PC-3 (cell line): ENCODE measurements at regions not wholly inside any gene's neighbourhood (a gene's known extent, or its start where the extent isn't known, plus 50 kb on each side); places are given as distances from the start of the nearest gene placed in this dataset.
A peak's percentile ranks its signal among the peaks of the same experiment; 100 is the strongest.

Source experiments
- ATAC-seq: fragments of 200-7000 bp; cut with Tn5 transposase; 2 replicates; pipeline ENCODE4 v1.9.1; 2020; ENCODE audit warnings: mild to moderate bottlenecking, moderate library complexity
- BruUV-seq: library from RNA; stranded (reverse); fragments of 400-500 nt; replicated peaks from 2 replicates; lab custom pipeline; 2021; lab: Mats Ljungman, UMichigan
- CTCF ChIA-PET: fragments of 300-600 bp; sonication (Branson Sonifier 250); formaldehyde crosslinking; loops from one replicate; lab custom pipeline; 2022; ENCODE audit warnings: antibody characterized with exemption; lab: Charles Lee
- POLR2A ChIA-PET: fragments of 300-600 bp; sonication (Branson Sonifier 250); formaldehyde crosslinking; loops from one replicate; lab custom pipeline; 2022; ENCODE audit warnings: antibody characterized with exemption; ENCODE audit not compliant: unreplicated experiment; lab: Charles Lee
- DNase-seq: peaks from one replicate; pipeline ENCODE4 v3.0.0-alpha.2; 2015
- H2AFZ ChIP-seq: fragments of 300-600 bp; sonication (generic); 2 replicates; pipeline ENCODE4 v1.6.0; 2016; ENCODE audit warnings: antibody characterized with exemption, low read length
- H3F3A ChIP-seq: fragments of 300-600 bp; sonication (generic); one replicate; pipeline ENCODE4 v1.6.0; 2017; ENCODE audit warnings: antibody characterized with exemption, low read length, control low read depth, mild to moderate bottlenecking; ENCODE audit not compliant: unreplicated experiment
- H3K27ac ChIP-seq: fragments of 300-600 bp; sonication (generic); 2 replicates; pipeline ENCODE4 v1.5.1; 2016; ENCODE audit warnings: mild to moderate bottlenecking, low read length
- H3K27me3 ChIP-seq: fragments of 300-600 bp; sonication (generic); 2 replicates; pipeline ENCODE4 v1.6.1; 2016; ENCODE audit warnings: low read length, mixed read lengths
- H3K36me3 ChIP-seq: fragments of 300-600 bp; sonication (generic); 2 replicates; pipeline ENCODE4 v1.6.1; 2016; ENCODE audit warnings: low read depth, mixed run types, low read length, mixed read lengths
- H3K4me1 ChIP-seq: fragments of 300-600 bp; sonication (generic); 2 replicates; pipeline ENCODE4 v1.5.1; 2016; ENCODE audit warnings: low read length; ENCODE audit not compliant: insufficient read depth
- H3K4me2 ChIP-seq: fragments of 300-600 bp; sonication (generic); 2 replicates; pipeline ENCODE4 v1.6.0; 2016; ENCODE audit warnings: low read length
- H3K4me3 ChIP-seq: fragments of 300-600 bp; sonication (generic); 2 replicates; pipeline ENCODE4 v1.5.1; 2016; ENCODE audit warnings: mild to moderate bottlenecking, low read length, mixed read lengths
- H3K79me2 ChIP-seq: fragments of 300-600 bp; sonication (generic); 2 replicates; pipeline ENCODE4 v1.6.1; 2017; ENCODE audit warnings: low read length, mixed read lengths
- H3K9ac ChIP-seq: fragments of 300-600 bp; sonication (generic); 2 replicates; pipeline ENCODE4 v1.6.0; 2016; ENCODE audit warnings: mild to moderate bottlenecking, low read length
- H3K9me2 ChIP-seq: fragments of 300-600 bp; sonication (generic); replicated peaks from 2 replicates; pipeline ENCODE4 v1.6.1; 2016; ENCODE audit warnings: mixed run types, low read length, mixed read lengths
- H3K9me3 ChIP-seq: fragments of 300-600 bp; sonication (generic); 2 replicates; pipeline ENCODE4 v1.6.1; 2016; ENCODE audit warnings: low read length, mixed read lengths
- H4K20me1 ChIP-seq: fragments of 300-600 bp; sonication (generic); 2 replicates; pipeline ENCODE4 v1.6.1; 2016; ENCODE audit warnings: low read length, mixed read lengths
- CTCF ChIP-seq: fragments of 300-600 bp; sonication (generic); conservative IDR thresholded peaks from 2 replicates; pipeline ENCODE4 v1.5.1; 2017; ENCODE audit warnings: antibody characterized with exemption, low read depth, mild to moderate bottlenecking, low read length
- EZH2 ChIP-seq: fragments of 300-600 bp; sonication (generic); IDR thresholded peaks from one replicate; pipeline ENCODE4 v1.6.1; 2017; ENCODE audit warnings: antibody characterized with exemption, mild to moderate bottlenecking, low read length; ENCODE audit not compliant: unreplicated experiment
- EZH2phosphoT487 ChIP-seq: fragments of 300-600 bp; sonication (generic); IDR thresholded peaks from 2 replicates; pipeline ENCODE4 v1.6.1; 2018; ENCODE audit warnings: mild to moderate bottlenecking, antibody characterized with exemption, low read length, borderline replicate concordance
- intact Hi-C: fragments of 100-400 bp; cut with micrococcal nuclease; formaldehyde crosslinking; loops from 2 replicates; pipeline ENCODE4 v1.9.0; 2023

GRCh38 chr18:27728659-27729058 is 448.3 kb downstream of the CDH2 start:
- intact Hi-C loops, result no loop called here
- BruUV-seq, result no TSS peak
- DNase-seq, result peak; percentile 69
- no peak for TF ChIP-seq EZH2phosphoT487
- no peak for TF ChIP-seq CTCF
- Histone ChIP-seq H3K4me2 (no peak overlapping the region), H3K4me1 (peaks cover under 1% of the 10 kb centered on the region; the same call in 1 of the 2 replicates), H3K4me3 (no peak overlapping the region), H2AFZ (no peak overlapping the region), H3K27me3 (no peaks in the 10 kb centered on the region), H4K20me1 (no peaks in the 10 kb centered on the region), H3K27ac (no peak overlapping the region), H3K9ac (no peak overlapping the region), H3K79me2 (no peaks in the 10 kb centered on the region), H3K36me3 (no peaks in the 10 kb centered on the region), H3F3A (no peaks in the 10 kb centered on the region), H3K9me3 (no peaks in the 10 kb centered on the region), H3K9me2 (no peaks in the 10 kb centered on the region)
- peak; percentile 72 for ATAC-seq
- CTCF ChIA-PET, result no interaction called here
- POLR2A ChIA-PET, result no interaction called here

GRCh38 chr18:27724362-27724761 is 452.6 kb downstream of the CDH2 start:
- TF ChIP-seq CTCF (no peak), EZH2 (no peak), EZH2phosphoT487 (no peak)
- Histone ChIP-seq H3K4me3 (no peak overlapping the region), H3K9me2 (no peaks in the 10 kb centered on the region), H3K9ac (no peak overlapping the region), H4K20me1 (no peaks in the 10 kb centered on the region), H3K79me2 (no peaks in the 10 kb centered on the region), H3K4me2 (no peak overlapping the region), H3K36me3 (no peaks in the 10 kb centered on the region), H3K27ac (no peak overlapping the region), H3K4me1 (peaks cover 9% of the 10 kb centered on the region), H3K9me3 (no peaks in the 10 kb centered on the region), H2AFZ (no peak overlapping the region), H3K27me3 (no peaks in the 10 kb centered on the region), H3F3A (no peaks in the 10 kb centered on the region)
- POLR2A ChIA-PET, result interaction anchor here (0.6 kb wide), 1 partner anchor 196 kb away, joined by 5 read pairs; no protein-coding TSS in a partner anchor
- DNase-seq (no peak), ATAC-seq (no peak)
- no TSS peak for BruUV-seq
- intact Hi-C loops, result no loop called here
- CTCF ChIA-PET, result no interaction called here

GRCh38 chr18:27723168-27723567 is 453.8 kb downstream of the CDH2 start:
- DNase-seq, result peak; percentile 56

More at GRCh38 chr18:27723168-27723567, 453.8 kb downstream of the CDH2 start:
- Histone ChIP-seq H3K9ac (no peak overlapping the region), H3K9me2 (no peaks in the 10 kb centered on the region), H3K4me2 (peak overlapping the region; percentile 13; the same call in 1 of the 2 replicates), H3K4me1 (peaks cover 9% of the 10 kb centered on the region), H3K9me3 (no peaks in the 10 kb centered on the region), H3K36me3 (no peaks in the 10 kb centered on the region), H3K4me3 (no peak overlapping the region), H3F3A (no peaks in the 10 kb centered on the region), H2AFZ (no peak overlapping the region), H3K27ac (no peak overlapping the region), H3K79me2 (no peaks in the 10 kb centered on the region), H3K27me3 (no peaks in the 10 kb centered on the region), H4K20me1 (no peaks in the 10 kb centered on the region)
- ChIA-PET CTCF (no interaction called here), POLR2A (no interaction called here)
- no TSS peak for BruUV-seq
- intact Hi-C loops, result no loop called here
- peak; percentile 90 for ATAC-seq
- no peak for TF ChIP-seq EZH2
- no peak for TF ChIP-seq EZH2phosphoT487
- TF ChIP-seq CTCF, result no peak
